GM12892 (cell line): ENCODE measurements at regions not wholly inside any gene's neighbourhood (a gene's known extent, or its start where the extent isn't known, plus 50 kb on each side); places are given as distances from the start of the nearest gene placed in this dataset.

ENCODE experiments used
- DNase-seq: peaks from one replicate; pipeline ENCODE4 v3.0.0; 2011; ENCODE audit not compliant: insufficient read length
- FAIRE-seq: peaks from 2 replicates; lab custom pipeline; 2011; peaks lifted over from hg19 to GRCh38; lab: Jason Lieb, UNC
- POLR2A ChIP-seq: IDR thresholded peaks from 2 replicates; pipeline ENCODE4 v1.6.1; 2011; ENCODE audit warnings: low read depth, low read length, control low read depth
- POLR2AphosphoS5 ChIP-seq: IDR thresholded peaks from 2 replicates; pipeline ENCODE4 v1.6.1; 2011; ENCODE audit warnings: low read depth, low read length, control low read depth
- TAF1 ChIP-seq: IDR thresholded peaks from 2 replicates; pipeline ENCODE4 v1.6.1; 2011; ENCODE audit warnings: low read depth, mild to moderate bottlenecking, control low read depth, low read length, borderline replicate concordance

DNA sequence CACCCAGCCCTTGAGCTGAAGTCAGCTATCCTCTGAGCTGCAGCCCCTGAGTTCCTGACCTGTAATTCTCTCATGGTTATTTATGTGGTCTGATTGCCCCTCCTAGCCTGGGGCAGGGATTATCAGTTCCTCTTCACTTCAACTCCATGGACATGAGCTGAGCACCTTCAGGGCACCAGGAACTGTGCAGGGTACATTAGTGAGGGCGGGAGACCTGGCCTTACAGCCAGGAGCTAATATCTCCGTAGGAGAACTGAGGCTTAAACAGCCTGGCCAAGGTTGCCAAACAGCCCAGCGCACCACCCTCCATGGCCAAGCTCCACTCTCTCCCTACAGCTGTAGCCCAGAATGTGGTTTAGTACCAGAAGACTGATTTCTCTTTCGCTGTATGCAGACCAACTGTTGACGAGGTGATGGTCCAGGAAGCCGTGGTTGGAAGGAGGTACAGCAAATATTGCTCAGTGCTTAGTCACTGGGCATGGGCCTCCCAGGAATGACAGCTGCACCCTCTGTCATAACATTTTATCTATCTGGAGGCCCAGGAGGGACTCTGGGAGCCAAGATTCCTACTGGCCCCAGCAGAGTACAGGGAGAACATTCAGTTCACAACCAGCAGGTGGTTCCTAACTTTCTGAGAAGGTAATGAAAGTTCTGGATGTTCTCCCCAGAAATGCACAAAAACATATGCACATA, 228.7 kb upstream of the SIX2 start:
- DNase-seq (no peak), FAIRE-seq (no peak)
- TF ChIP-seq POLR2AphosphoS5 = no peak
- TF ChIP-seq POLR2A = no peak
- no peak for TF ChIP-seq TAF1

DNA sequence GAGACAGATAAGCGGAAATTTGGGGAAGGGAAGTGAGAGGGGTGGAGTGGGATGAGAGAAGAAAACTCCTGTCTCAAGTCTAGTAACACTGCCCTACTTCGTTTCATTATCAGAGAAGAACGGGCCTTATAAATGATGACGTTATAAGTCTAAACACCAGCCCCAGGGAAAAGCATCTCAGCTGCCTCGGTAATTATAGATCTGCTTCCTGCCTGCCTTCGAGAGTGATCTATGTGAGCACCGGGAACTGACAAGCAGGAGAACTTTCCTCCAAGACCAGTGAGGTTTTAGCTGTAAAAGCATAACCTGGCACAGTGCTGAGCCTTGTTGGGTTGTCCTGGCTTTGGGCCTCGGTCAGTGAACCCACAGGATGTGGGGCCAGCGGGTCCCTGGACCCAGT, 227.9 kb upstream of the SIX2 start:
- TF ChIP-seq POLR2AphosphoS5 = no peak
- no peak for TF ChIP-seq POLR2A
- no peak for TF ChIP-seq TAF1
- no peak for DNase-seq

DNA sequence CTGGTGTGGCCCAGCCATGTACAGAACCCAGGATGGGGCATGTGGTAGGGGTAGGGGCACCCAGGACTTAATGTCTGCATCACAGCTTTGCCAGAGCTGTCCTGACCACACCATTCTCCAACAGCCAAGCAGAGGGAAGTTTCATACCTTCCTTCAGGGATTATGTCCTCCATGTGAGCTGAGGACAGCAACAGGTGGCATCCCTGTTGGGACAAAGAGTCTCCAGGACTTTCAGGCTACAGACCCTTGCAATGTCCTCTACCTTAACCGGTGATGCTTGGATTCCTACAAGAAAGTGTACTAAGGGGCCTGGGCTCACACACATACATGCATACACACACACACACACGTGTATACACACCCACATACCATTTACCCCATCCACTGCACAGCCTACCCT, 227.0 kb upstream of the SIX2 start:
- FAIRE-seq (no peak), DNase-seq (no peak)
- TF ChIP-seq TAF1 (no peak), POLR2A (no peak), POLR2AphosphoS5 (no peak)

More for the DNA sequence above, 227.9 kb upstream of the SIX2 start:
- FAIRE-seq = no peak

DNA sequence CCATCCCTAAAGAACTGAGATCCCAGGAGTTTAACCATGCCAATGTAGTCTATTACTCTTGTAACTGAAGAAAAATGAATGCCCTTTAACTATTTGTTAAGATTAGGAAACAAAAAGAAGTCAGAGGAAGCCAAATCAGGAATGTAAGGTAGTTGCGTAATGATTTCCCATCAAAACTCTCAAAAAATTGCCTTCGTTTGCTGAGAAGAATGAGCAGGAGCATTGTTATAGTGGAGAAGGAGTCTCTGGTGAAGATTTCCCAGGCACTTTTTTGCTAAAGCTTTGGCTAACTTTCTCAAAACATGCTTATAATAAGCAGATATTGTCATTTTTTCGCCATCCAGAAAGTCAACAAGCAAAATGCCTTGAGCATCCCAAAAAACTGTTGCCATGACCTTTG, 224.0 kb upstream of the SIX2 start:
- FAIRE-seq (no peak), DNase-seq (no peak)

DNA sequence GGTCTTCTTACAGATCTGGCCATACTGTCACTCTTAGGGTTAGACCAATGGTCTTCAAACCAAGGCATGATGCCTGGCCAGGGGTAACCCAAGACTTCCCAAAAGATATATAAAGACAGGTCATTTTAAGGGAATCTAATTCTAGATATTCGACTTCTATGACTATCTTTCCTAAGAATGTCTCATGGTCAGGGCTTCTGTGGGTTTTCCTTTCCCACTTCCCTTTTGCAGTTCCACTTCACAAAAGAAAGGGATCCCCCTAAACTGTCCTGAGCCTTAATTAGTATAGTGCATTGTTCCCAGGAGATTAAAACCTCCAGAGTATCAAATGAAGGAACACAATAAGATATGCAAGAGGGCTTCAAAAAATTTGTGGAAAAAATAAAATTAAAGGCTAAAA, 223.6 kb upstream of the SIX2 start:
- no peak for TF ChIP-seq TAF1
- no peak for TF ChIP-seq POLR2AphosphoS5
- TF ChIP-seq POLR2A = no peak

More for the DNA sequence above, 224.0 kb upstream of the SIX2 start:
- TF ChIP-seq TAF1 (no peak), POLR2AphosphoS5 (no peak), POLR2A (no peak)

DNA sequence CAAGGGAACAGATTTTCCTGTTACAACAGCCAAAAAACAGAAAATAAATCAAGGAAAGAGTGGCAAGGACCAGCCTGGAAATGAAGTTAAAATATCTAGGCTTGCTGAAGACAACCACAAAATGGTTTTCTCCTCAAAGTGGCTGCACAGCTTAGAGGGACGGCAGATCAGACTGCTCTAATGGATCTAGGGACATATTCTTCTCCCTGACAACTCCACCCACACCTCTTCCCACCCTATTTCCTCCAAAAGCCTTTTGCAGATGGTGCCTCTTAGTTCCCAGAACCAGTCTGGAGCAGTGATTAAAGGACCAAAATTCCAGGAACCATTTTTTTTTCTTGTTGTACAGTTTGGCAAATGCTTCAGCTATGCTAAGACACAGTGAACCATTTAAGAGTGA, 220.2 kb upstream of the SIX2 start:
- no peak for TF ChIP-seq POLR2A
- no peak for TF ChIP-seq POLR2AphosphoS5
- TF ChIP-seq TAF1 = no peak

More for the DNA sequence above, 223.6 kb upstream of the SIX2 start:
- DNase-seq (no peak), FAIRE-seq (no peak)

DNA sequence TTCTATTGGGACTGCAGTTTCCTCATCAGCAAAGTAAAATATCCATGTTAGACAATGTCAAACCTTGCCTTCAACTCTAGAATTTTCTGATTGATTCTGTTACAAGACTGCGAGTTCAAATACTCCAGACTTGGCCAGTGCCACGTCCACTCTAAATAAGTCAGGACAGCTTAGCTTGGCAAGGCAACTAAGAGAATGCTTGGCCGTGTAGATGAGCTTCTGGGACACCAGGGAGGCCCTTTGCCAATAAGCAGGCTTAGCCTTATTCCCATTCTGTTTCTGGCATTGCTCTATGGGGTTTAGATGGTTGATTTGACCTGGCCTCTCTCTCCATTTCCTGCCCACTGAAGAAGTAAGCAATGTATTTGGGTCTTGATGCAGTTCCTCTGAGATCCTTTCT, 218.1 kb upstream of the SIX2 start:
- DNase-seq = no peak
- TF ChIP-seq TAF1 = no peak
- no peak for TF ChIP-seq POLR2A
- no peak for TF ChIP-seq POLR2AphosphoS5
- no peak for FAIRE-seq

More for the DNA sequence above, 220.2 kb upstream of the SIX2 start:
- FAIRE-seq (no peak), DNase-seq (no peak)

DNA sequence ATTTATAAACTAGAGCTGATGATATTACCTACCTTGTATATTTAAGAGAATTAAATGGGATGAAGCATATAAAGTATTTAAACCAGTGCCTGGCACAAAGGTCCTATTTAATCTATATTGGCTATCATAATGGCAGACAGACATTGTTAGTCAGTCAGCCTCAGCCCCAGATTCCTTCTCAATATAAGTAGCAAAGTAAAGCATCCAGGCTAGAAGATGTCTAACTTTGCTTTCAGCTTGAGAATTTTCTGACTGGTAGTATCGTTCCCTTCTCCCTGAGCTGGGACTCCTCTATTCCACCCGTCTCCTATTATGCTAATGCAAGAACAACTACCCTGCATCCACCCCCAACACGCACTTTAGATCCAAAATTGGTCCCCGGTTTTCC, 215.7 kb upstream of the SIX2 start:
- no peak for DNase-seq
- no peak for FAIRE-seq
- TF ChIP-seq POLR2AphosphoS5 (no peak), POLR2A (no peak), TAF1 (no peak)

DNA sequence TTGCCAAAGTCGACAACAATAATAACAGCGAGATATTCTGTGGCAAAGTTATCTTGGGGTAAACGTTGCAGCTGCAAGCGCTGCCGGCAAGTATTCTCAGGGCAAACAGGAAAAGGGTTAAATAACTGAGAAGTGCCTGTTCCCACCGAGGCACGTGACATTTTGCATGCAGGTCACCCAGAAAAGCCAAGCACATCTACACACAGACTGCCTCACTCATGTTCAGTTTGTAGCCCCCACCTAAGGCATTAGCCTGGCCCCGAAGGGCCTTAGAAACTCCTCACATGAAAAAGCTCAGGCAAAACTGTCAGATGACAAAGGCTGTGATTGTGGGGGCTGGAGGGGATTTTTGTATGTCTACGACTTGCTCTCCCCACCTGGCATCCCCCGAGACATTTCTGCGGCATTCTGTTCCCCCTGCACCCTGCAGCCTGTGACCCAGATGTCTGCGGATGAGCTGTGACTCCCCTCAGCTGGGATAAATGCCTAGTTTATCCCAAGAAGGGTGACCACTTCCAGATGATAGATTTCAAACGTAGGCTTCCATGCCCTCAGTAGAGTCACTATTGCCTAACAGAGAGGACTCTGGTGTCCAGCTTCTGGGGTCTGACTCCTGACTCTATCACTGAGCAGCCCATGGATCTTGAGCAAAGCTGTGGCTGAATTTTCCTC, 215.2 kb upstream of the SIX2 start:
- FAIRE-seq (peak; percentile 40), DNase-seq (no peak)
- no peak for TF ChIP-seq POLR2A
- no peak for TF ChIP-seq TAF1
- TF ChIP-seq POLR2AphosphoS5 = no peak

DNA sequence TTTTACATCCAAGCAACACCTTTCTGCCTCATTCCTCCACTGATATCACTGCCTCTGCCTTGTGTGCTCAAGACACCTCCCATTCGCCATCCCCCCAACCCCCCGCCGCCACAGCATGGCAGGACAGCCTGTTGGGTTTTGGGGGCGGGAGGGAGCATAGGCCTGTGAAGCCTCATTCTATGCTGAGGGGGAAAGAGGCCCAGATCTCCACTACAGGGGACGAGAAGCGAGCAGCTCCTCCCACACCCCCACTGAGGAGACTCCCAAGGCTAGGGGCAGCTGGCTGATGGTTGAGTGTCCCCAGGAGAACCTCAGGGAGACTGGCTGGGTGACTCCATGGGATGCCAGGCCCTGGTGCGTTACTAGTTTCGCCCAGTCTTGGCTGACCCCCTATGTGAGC, 214.3 kb upstream of the SIX2 start:
- FAIRE-seq (no peak), DNase-seq (no peak)
- TF ChIP-seq POLR2AphosphoS5 (no peak), TAF1 (no peak)

DNA sequence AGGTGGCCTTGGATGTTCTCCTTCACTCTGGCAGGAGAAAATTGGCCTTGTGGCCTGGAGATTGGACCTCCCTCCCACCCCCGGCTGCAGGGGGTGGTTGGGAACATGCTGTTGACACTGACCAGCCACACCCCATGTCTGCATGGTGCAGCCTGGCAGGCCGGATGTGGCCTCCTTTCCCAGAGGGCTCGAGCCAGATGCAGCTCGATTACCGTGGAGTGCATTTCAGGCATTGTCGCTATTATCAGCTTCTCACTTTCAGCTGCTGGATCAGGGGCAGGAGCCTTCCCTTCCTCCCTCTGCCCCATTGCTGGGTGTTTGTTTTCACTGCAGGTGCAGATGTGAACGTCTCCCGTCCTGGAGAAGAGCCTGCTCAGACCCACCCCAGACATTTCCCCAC, 211.0 kb upstream of the SIX2 start:
- TF ChIP-seq POLR2A (no peak), POLR2AphosphoS5 (no peak), TAF1 (no peak)
- FAIRE-seq (no peak), DNase-seq (no peak)

DNA sequence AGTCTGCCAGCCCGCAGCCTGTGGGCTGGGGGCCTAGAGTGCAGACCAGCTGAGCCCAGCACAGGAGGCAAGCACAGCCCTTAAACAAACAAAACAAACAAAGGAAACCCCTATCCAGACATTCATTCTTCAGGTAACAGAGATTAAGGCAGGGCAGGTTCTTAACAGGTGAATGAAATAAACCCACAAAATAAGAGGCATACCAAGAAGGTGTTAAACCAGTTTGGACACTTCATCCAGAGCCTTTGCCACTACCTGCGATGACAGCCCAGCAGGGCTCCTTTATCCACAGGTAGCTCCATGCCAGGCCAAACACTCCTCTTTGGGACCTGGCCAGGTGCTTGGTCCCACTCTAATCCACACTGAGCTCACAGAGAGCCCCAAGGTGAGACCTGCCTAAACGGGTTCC, 209.7 kb upstream of the SIX2 start:
- TF ChIP-seq POLR2A = no peak
- no peak for TF ChIP-seq POLR2AphosphoS5
- TF ChIP-seq TAF1 = no peak
- FAIRE-seq (no peak), DNase-seq (no peak)
